HEK293 (cell line): ENCODE measurements at regions not wholly inside any gene's neighbourhood (a gene's known extent, or its start where the extent isn't known, plus 50 kb on each side); places are given as distances from the start of the nearest gene placed in this dataset.

ENCODE experiments used
- CTCF ChIA-PET: fragments of 350-600 bp; formaldehyde crosslinking; extraction: SDS; loops from one replicate; lab custom pipeline; 2021; ENCODE audit warnings: antibody characterized with exemption; lab: Yijun Ruan, JAX
- POLR2A ChIA-PET: fragments of 300-600 bp; formaldehyde crosslinking; extraction: SDS; loops from one replicate; lab custom pipeline; 2020; ENCODE audit warnings: antibody characterized with exemption, inconsistent platforms; lab: Yijun Ruan, JAX
- H3K27ac ChIP-seq: fragments of 200-500 bp; sonication (Bioruptor generic); 2 replicates; pipeline ENCODE4 v1.5.1; 2014; ENCODE audit warnings: low read depth, low read length, control low read depth, inconsistent platforms; ENCODE audit errors: extremely low read depth
- H3K36me3 ChIP-seq, 2 experiments: fragments of 200-500 bp in 1 of 2; sonication (Bioruptor generic) in 1 of 2; 1 replicate in 1 of 2; 2 replicates in 1 of 2; pipeline ENCODE4 v1.5.1; 2014 to 2017; ENCODE audit warnings: inconsistent platforms in 2 of 2, low read length in 2 of 2; ENCODE audit not compliant: control insufficient read depth in 2 of 2, insufficient read depth in 1 of 2
- H3K4me1 ChIP-seq: fragments of 200-500 bp; sonication (Bioruptor generic); 2 replicates; pipeline ENCODE4 v1.5.1; 2014; ENCODE audit warnings: mild to moderate bottlenecking, low read length, inconsistent platforms; ENCODE audit not compliant: control insufficient read depth, insufficient read depth
- H3K4me3 ChIP-seq: 2 replicates; pipeline ENCODE4 v1.5.1; 2011; ENCODE audit warnings: low read depth, mild to moderate bottlenecking, control low read depth, low read length, moderate library complexity
- H3K9me3 ChIP-seq: fragments of 200-500 bp; sonication (Bioruptor generic); 2 replicates; pipeline ENCODE4 v1.5.1; 2014; ENCODE audit warnings: low read depth, low read length, inconsistent platforms; ENCODE audit not compliant: control insufficient read depth, insufficient read depth
- ATF2 ChIP-seq: fragments of 450-650 bp; formaldehyde crosslinking; IDR thresholded peaks from 2 replicates; pipeline ENCODE4 v1.5.1; 2016; ENCODE audit warnings: missing biosample characterization, missing genetic modification characterization, low read depth
- FEZF1 ChIP-seq: fragments of 450-650 bp; formaldehyde crosslinking; IDR thresholded peaks from 2 replicates; pipeline ENCODE4 v1.5.1; 2016; ENCODE audit warnings: missing biosample characterization, missing genetic modification characterization
- GLI2 ChIP-seq: fragments of 450-650 bp; formaldehyde crosslinking; IDR thresholded peaks from 2 replicates; pipeline ENCODE4; 2017; ENCODE audit warnings: missing biosample characterization, missing genetic modification characterization, low read depth, borderline replicate concordance
- SETDB1 ChIP-seq: IDR thresholded peaks from one replicate; pipeline ENCODE4 v1.6.1; 2017; ENCODE audit warnings: mild to moderate bottlenecking, low read length, moderate library complexity, mixed read lengths; ENCODE audit not compliant: insufficient read length
- SP3 ChIP-seq: fragments of 450-650 bp; formaldehyde crosslinking; IDR thresholded peaks from 2 replicates; pipeline ENCODE4 v1.5.1; 2016; ENCODE audit warnings: missing biosample characterization, missing genetic modification characterization
- ZBTB11 ChIP-seq: fragments of 450-650 bp; formaldehyde crosslinking; conservative IDR thresholded peaks from 2 replicates; pipeline ENCODE4 v1.5.1; 2016; ENCODE audit warnings: low read depth, missing biosample characterization, missing genetic modification characterization
- ZBTB20 ChIP-seq: fragments of 450-650 bp; formaldehyde crosslinking; IDR thresholded peaks from 2 replicates; pipeline ENCODE4 v1.5.1; 2016; ENCODE audit warnings: missing biosample characterization, missing genetic modification characterization
- ZIC2 ChIP-seq: fragments of 450-650 bp; formaldehyde crosslinking; IDR thresholded peaks from 2 replicates; pipeline ENCODE4 v1.5.1; 2016; ENCODE audit warnings: missing biosample characterization, missing genetic modification characterization
- ZNF280C ChIP-seq: fragments of 450-650 bp; formaldehyde crosslinking; IDR thresholded peaks from 2 replicates; pipeline ENCODE4 v1.5.1; 2016; ENCODE audit warnings: missing biosample characterization, missing genetic modification characterization
- ZNF292 ChIP-seq: fragments of 450-650 bp; formaldehyde crosslinking; IDR thresholded peaks from 2 replicates; pipeline ENCODE4 v1.5.1; 2016; ENCODE audit warnings: low read depth, missing biosample characterization, missing genetic modification characterization, borderline replicate concordance
- ZNF37A ChIP-seq: fragments of 450-650 bp; IDR thresholded peaks from 2 replicates; pipeline ENCODE4 v1.5.1; 2018; ENCODE audit warnings: missing biosample characterization, missing genetic modification characterization
- ZNF391 ChIP-seq: fragments of 450-650 bp; formaldehyde crosslinking; IDR thresholded peaks from 2 replicates; pipeline ENCODE4 v1.5.1; 2016; ENCODE audit warnings: low read depth, missing biosample characterization, missing genetic modification characterization, borderline replicate concordance
- ZNF394 ChIP-seq: fragments of 450-650 bp; formaldehyde crosslinking; IDR thresholded peaks from 2 replicates; pipeline ENCODE4 v1.5.1; 2016; ENCODE audit warnings: missing biosample characterization, missing genetic modification characterization, mild to moderate bottlenecking, moderate library complexity, borderline replicate concordance
- ZNF549 ChIP-seq: fragments of 450-650 bp; IDR thresholded peaks from 2 replicates; pipeline ENCODE4 v1.5.1; 2018; ENCODE audit warnings: missing biosample characterization, missing genetic modification characterization, mild to moderate bottlenecking, inconsistent platforms, moderate library complexity
- ZNF555 ChIP-seq: fragments of 450-650 bp; formaldehyde crosslinking; conservative IDR thresholded peaks from 2 replicates; pipeline ENCODE4 v1.5.1; 2017; ENCODE audit warnings: missing biosample characterization, mild to moderate bottlenecking, missing genetic modification characterization, inconsistent platforms
- ZNF692 ChIP-seq: fragments of 450-650 bp; formaldehyde crosslinking; IDR thresholded peaks from 2 replicates; pipeline ENCODE4 v1.5.1; 2016; ENCODE audit warnings: missing biosample characterization, missing genetic modification characterization
- ZNF768 ChIP-seq: fragments of 450-650 bp; formaldehyde crosslinking; IDR thresholded peaks from 2 replicates; pipeline ENCODE4 v1.5.1; 2018; ENCODE audit warnings: missing biosample characterization, mild to moderate bottlenecking, missing genetic modification characterization

GRCh38 chr10:118246332-118247295 is 95.5 kb downstream of the FAM204A start:
- TF ChIP-seq ZNF391 (tag by site-specific recombination) (no peak), ZNF394 (no peak), ZIC2 (tag by site-specific recombination) (peak; percentile 72)
- Histone ChIP-seq H3K4me3 (no peak overlapping the region), H3K9me3 (no peaks in the 10 kb centered on the region), H3K4me1 (no peaks in the 10 kb centered on the region), H3K36me3 (no peaks in the 10 kb centered on the region), H3K27ac (no peak overlapping the region)
- POLR2A ChIA-PET: no interaction called here
- CTCF ChIA-PET: no interaction called here

GRCh38 chr10:118243907-118244306 is 98.2 kb downstream of the FAM204A start:
- CTCF ChIA-PET: interaction anchor here (0.7 to 2.8 kb wide), 7 partner anchors 15 to 748 kb away, joined by 3 to 17 read pairs (median 5); no protein-coding TSS in a partner anchor
- Histone ChIP-seq H3K4me1 (no peaks in the 10 kb centered on the region), H3K4me3 (no peak overlapping the region), H3K27ac (no peak overlapping the region), H3K9me3 (no peaks in the 10 kb centered on the region), H3K36me3 (no peaks in the 10 kb centered on the region)
- TF ChIP-seq ZNF549 (no peak), SP3 (tag by site-specific recombination) (no peak), SETDB1 (no peak), ZNF292 (tag by site-specific recombination) (no peak), ZBTB11 (no peak), ZNF692 (tag by site-specific recombination) (no peak), ZNF768 (tag by site-specific recombination) (no peak), FEZF1 (no peak), ZNF280C (tag by site-specific recombination) (no peak), GLI2 (tag by site-specific recombination) (no peak), ZNF37A (no peak), ZNF555 (no peak), ZBTB20 (tag by site-specific recombination) (no peak), ATF2 (no peak)
- POLR2A ChIA-PET: no interaction called here
